GM10266 (cell line): ENCODE measurements at regions not wholly inside any gene's neighbourhood (a gene's known extent, or its start where the extent isn't known, plus 50 kb on each side); places are given as distances from the start of the nearest gene placed in this dataset.

Experiments used
- DNase-seq: peaks from one replicate; pipeline ENCODE4 v3.0.0; 2012; ENCODE audit errors: extremely low spot score
- TF ChIP-seq, protein P1 (sequence below): IDR thresholded peaks from 2 replicates; pipeline ENCODE4 v1.5.1; 2012; ENCODE audit warnings: mild to moderate bottlenecking, low read depth; ENCODE audit not compliant: control insufficient read depth, insufficient read depth; ENCODE audit errors: missing control alignments

DNA sequence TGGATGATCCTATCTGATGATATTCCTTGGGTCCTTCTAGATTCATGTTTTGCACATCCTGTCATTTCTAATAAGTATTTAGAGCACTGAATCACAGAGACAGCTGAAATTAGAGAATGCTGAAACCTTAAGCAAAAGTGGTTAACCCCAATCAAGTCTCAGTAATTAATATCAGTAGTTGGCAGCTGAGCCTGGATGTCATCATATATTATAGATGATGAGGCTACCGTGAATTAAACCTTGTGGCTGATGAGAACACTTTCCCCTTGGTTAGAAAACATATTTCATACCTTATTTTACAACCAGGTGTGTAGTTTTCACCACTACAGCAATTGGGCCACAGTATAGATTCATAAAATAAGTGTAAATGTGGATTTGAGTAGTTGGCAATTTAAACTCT, 499.0 kb downstream of the PDGFC start:
- no peak for DNase-seq

DNA sequence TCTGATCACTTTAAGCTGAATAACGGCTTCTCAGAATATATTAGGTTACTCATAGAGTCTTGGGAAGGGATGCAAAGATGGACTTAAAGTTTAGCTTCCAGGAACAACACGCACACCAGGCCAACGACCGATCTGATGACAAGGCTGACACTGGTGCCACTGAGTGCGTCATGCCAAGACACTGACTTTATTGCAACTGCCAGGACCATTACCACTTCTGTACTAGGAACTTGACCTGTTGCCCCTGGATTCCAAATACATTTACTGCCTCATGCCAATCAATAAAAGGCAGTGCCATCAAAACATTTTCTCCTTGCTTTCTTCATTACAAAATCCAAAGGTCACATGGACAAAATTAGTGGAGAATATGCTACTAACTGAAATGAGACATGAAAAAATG, 505.9 kb upstream of the CTSO start:
- TF ChIP-seq, protein P1, sequence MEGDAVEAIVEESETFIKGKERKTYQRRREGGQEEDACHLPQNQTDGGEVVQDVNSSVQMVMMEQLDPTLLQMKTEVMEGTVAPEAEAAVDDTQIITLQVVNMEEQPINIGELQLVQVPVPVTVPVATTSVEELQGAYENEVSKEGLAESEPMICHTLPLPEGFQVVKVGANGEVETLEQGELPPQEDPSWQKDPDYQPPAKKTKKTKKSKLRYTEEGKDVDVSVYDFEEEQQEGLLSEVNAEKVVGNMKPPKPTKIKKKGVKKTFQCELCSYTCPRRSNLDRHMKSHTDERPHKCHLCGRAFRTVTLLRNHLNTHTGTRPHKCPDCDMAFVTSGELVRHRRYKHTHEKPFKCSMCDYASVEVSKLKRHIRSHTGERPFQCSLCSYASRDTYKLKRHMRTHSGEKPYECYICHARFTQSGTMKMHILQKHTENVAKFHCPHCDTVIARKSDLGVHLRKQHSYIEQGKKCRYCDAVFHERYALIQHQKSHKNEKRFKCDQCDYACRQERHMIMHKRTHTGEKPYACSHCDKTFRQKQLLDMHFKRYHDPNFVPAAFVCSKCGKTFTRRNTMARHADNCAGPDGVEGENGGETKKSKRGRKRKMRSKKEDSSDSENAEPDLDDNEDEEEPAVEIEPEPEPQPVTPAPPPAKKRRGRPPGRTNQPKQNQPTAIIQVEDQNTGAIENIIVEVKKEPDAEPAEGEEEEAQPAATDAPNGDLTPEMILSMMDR = no peak
- no peak for DNase-seq

More for the DNA sequence above, 499.0 kb downstream of the PDGFC start:
- TF ChIP-seq, protein P1 = no peak

DNA sequence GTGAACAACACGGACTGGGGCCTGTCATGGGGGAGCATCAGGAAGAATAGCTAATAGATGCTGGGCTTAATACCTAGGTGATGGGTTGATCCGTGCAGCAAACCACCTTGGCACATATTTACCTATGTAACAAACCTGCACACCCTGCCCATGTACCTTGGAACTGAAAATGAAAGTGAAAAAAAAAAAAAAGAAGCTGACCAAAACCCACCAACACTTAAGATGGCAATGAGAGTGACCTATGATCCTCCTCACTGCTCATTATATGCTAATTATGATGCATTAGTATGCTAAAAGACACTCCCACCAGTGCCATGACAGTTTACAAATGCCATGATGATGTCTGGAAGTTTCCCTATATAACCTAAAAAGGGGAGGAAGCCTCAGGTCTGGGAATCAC, 503.2 kb upstream of the CTSO start:
- TF ChIP-seq, protein P1 = no peak
- DNase-seq = no peak

DNA sequence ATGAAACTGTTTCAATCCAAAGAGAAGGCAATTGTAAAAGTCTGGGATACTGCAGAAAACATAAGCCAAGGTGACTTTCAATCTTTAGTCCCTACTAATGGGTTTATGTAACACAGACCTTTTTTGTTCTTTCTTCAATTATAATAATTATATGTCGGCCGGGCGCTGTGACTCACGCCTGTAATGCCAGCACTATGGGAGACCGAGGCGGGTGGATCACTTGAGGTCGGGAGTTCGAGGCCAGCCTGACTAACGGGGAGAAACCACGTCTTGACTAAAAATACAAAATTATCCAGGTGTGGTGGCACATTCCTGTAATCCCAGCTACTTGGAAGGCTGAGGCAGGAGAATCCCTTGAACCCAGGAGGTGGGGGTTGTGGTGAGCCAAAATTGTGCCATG, 489.8 kb upstream of the CTSO start:
- DNase-seq = no peak
- TF ChIP-seq, protein P1 = no peak

DNA sequence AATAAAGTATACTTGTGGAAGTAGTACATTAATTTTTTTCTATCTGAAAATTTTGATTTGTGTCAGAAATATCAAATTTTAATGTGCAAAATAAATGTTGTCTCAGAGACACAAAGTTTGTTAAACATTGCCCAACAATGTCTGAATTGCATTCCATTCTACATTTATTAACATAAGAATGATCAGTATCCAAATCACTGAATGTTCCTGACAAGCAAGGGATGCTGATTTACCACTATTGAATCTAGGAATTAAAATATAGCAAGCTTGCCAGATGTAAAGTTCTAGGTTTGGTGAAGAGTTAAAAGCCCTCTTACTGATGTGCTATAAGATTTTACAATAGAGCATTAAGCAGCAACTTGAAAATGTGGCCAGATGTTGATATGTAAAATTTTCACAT, 489.2 kb upstream of the CTSO start:
- TF ChIP-seq, protein P1 = no peak
- DNase-seq = no peak

DNA sequence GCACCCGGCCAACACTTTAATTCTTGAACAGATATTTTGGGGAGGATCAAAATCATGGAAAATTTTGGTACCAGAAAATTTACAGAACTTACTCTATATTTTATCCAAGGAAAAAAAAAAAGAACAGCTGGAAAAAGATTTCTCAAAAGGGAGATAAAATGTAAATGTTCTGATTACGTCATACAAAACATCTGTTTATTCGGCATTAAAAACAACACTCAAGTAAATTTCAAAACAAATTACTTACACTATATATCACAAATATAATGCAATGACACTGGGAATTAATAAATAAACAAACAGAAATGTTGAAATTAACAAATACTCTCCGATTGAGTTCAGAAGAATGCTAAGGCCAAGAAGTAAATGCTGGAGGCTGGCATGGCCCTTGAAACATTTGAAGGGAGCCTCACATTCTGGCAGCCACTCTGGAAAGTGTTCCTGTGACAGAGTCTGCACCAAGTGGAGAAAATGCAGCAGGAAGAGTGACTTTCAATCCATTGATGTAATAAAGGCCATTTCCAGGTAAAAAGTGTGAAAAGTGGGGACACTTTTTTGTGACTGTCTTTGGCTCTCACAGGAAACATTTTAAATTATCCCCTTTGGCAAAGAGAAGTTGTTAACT, 486.0 kb upstream of the CTSO start:
- TF ChIP-seq, protein P1 = no peak
- DNase-seq = no peak

DNA sequence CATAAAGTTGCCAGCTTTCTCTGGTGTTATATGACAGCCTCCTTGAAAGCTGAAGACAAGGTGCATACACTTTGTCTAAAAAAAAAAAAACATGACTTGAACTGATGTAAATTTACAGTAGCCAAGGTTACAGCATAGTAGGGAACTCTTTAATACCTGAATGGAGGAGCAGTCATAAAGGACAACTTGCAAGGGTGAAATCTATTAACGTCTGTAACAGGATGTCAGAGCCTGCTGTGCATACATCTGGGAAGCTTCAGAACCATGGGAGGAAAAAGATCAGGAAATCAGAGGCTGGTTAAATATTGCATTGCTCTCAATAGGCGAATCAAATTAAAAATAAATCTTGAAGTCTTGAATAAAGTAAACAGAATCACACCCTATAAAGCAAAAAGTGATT, 484.0 kb upstream of the CTSO start:
- no peak for DNase-seq
- TF ChIP-seq, protein P1 = no peak
